ENCODE measurements at regions not wholly inside any gene's neighbourhood (a gene's known extent, or its start where the extent isn't known, plus 50 kb on each side); places are given as distances from the start of the nearest gene placed in this dataset.

DNA sequence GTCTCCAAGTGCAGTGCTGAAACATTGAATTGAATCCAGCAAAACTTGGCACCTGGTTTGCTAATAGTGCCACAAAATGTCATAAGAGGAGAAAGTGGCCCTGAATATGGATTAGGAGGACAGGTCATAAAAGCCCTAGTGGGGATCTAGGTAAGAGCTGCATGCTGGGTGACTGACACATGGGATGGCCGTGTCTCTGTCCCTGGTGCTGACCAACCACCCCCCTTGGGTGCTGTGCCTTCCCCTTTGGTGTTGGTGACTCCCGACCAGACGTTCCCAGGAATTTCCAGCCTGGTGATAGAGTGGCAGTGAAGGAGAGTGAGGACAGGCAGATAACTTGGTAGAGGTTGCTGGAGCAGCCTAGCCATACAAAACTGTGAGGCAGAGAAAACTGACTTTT lies 142.8 kb downstream of the VRK1 start:
- intact Hi-C loops (cut with micrococcal nuclease): no loop called here
- H3K79me1 ChIP-seq (ENCODE audit: low read depth in 1 of 2, low read length in 2 of 2): no peaks in the 10 kb centered on the region
- H2BK20ac ChIP-seq (ENCODE audit: low read depth, low read length): no peak overlapping the region
- no peak overlapping the region for H4K91ac ChIP-seq (ENCODE audit: insufficient read depth, low read depth, low read length)
- no peaks in the 10 kb centered on the region for H4K20me1 ChIP-seq (ENCODE audit: insufficient read depth, low read length)
- no peak overlapping the region for H4K5ac ChIP-seq (ENCODE audit: low read depth, low read length)
- H3K36me3 ChIP-seq (ENCODE audit: control insufficient read depth, insufficient read depth, low read length): no peaks in the 10 kb centered on the region
- H3K56ac ChIP-seq (ENCODE audit: extremely low read depth, insufficient read depth, low read length): no peak overlapping the region
- ATAC-seq (ENCODE audit: low read depth) (no peak), DNase-seq (no peak)
- no peaks in the 10 kb centered on the region for H3K27me3 ChIP-seq (ENCODE audit: control insufficient read depth, insufficient read depth, low read length)
- no peak overlapping the region for H3K14ac ChIP-seq (replicated peaks; ENCODE audit: low read depth, low read length)
- peaks cover 44% of the 10 kb centered on the region for H3K9me3 ChIP-seq (ENCODE audit: control insufficient read depth, insufficient read depth, low read length)
- no peak overlapping the region for H3K27ac ChIP-seq (ENCODE audit: insufficient read depth, low read length)
- H3K4me3 ChIP-seq (ENCODE audit: insufficient read depth, low read depth, low read length): no peak overlapping the region
- TF ChIP-seq SMC3 (IDR thresholded peaks at IDR 0.05; ENCODE audit: low read depth, low read length): no peak
- no peak for TF ChIP-seq RFX5 (IDR thresholded peaks at IDR 0.05; ENCODE audit: low read depth, low read length)
- TF ChIP-seq BHLHE40 (IDR thresholded peaks at IDR 0.05; ENCODE audit: low read depth, low read length): no peak
- no peak for TF ChIP-seq MXI1 (IDR thresholded peaks at IDR 0.05; ENCODE audit: borderline replicate concordance, low read depth, low read length)
- TF ChIP-seq FOS (IDR thresholded peaks at IDR 0.05; ENCODE audit: low read depth, low read length): no peak
- TF ChIP-seq POLR2A (IDR thresholded peaks at IDR 0.05; ENCODE audit: low read depth, low read length): no peak
- TF ChIP-seq RCOR1 (IDR thresholded peaks at IDR 0.05; ENCODE audit: insufficient replicate concordance, low read length): no peak
- no peak for TF ChIP-seq RAD21 (IDR thresholded peaks at IDR 0.05; ENCODE audit: low read length)
- no peak for TF ChIP-seq MAZ (IDR thresholded peaks at IDR 0.05; ENCODE audit: borderline replicate concordance, low read depth, low read length)
- TF ChIP-seq CEBPB (IDR thresholded peaks at IDR 0.05; ENCODE audit: low read depth, low read length): no peak
- TF ChIP-seq, protein P1, sequence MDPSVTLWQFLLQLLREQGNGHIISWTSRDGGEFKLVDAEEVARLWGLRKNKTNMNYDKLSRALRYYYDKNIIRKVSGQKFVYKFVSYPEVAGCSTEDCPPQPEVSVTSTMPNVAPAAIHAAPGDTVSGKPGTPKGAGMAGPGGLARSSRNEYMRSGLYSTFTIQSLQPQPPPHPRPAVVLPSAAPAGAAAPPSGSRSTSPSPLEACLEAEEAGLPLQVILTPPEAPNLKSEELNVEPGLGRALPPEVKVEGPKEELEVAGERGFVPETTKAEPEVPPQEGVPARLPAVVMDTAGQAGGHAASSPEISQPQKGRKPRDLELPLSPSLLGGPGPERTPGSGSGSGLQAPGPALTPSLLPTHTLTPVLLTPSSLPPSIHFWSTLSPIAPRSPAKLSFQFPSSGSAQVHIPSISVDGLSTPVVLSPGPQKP (IDR thresholded peaks at IDR 0.05; ENCODE audit: borderline replicate concordance, low read depth, low read length): no peak
- TF ChIP-seq, protein P2, sequence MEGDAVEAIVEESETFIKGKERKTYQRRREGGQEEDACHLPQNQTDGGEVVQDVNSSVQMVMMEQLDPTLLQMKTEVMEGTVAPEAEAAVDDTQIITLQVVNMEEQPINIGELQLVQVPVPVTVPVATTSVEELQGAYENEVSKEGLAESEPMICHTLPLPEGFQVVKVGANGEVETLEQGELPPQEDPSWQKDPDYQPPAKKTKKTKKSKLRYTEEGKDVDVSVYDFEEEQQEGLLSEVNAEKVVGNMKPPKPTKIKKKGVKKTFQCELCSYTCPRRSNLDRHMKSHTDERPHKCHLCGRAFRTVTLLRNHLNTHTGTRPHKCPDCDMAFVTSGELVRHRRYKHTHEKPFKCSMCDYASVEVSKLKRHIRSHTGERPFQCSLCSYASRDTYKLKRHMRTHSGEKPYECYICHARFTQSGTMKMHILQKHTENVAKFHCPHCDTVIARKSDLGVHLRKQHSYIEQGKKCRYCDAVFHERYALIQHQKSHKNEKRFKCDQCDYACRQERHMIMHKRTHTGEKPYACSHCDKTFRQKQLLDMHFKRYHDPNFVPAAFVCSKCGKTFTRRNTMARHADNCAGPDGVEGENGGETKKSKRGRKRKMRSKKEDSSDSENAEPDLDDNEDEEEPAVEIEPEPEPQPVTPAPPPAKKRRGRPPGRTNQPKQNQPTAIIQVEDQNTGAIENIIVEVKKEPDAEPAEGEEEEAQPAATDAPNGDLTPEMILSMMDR (conservative IDR thresholded peaks at IDR 0.05; ENCODE audit: low read depth, low read length): no peak
- TF ChIP-seq CHD1 (IDR thresholded peaks at IDR 0.05; ENCODE audit: low read depth, low read length): no peak
- no peak for TF ChIP-seq MAFK (IDR thresholded peaks at IDR 0.05; ENCODE audit: low read depth, low read length)
- TF ChIP-seq, protein P3, sequence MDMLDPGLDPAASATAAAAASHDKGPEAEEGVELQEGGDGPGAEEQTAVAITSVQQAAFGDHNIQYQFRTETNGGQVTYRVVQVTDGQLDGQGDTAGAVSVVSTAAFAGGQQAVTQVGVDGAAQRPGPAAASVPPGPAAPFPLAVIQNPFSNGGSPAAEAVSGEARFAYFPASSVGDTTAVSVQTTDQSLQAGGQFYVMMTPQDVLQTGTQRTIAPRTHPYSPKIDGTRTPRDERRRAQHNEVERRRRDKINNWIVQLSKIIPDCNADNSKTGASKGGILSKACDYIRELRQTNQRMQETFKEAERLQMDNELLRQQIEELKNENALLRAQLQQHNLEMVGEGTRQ (IDR thresholded peaks at IDR 0.05; ENCODE audit: low read depth, low read length): no peak
- no peak for TF ChIP-seq NFE2L2 (IDR thresholded peaks at IDR 0.05; ENCODE audit: low read depth, low read length)
- ChIA-PET CTCF (no interaction called here), POLR2A (ENCODE audit: unreplicated experiment) (no interaction called here)
- H3K18ac ChIP-seq (ENCODE audit: low read depth, low read length): no peak overlapping the region
- H2AK9ac ChIP-seq (replicated peaks; ENCODE audit: low read depth, low read length, poor library complexity): no peak overlapping the region
- in situ Hi-C loops (cut with MboI; ENCODE audit: low sequenced_read_pairs): no loop called here
- H3K9ac ChIP-seq (ENCODE audit: low read depth, low read length): no peak overlapping the region
- no peak overlapping the region for H3K4me2 ChIP-seq (ENCODE audit: low read depth, low read length)
- H4K8ac ChIP-seq (ENCODE audit: low read depth in 2 of 2, low read length in 2 of 2): no peak overlapping the region
- no peak overlapping the region for H2BK15ac ChIP-seq (ENCODE audit: low read depth, low read length)
- no peak overlapping the region for H2BK5ac ChIP-seq (ENCODE audit: low read depth, low read length, poor library complexity, severe bottlenecking)
- H2AFZ ChIP-seq (replicated peaks; ENCODE audit: low read length, poor library complexity): no peak overlapping the region
- H3K4me1 ChIP-seq (ENCODE audit: control insufficient read depth, insufficient read depth, low read length): no peaks in the 10 kb centered on the region
- no peak overlapping the region for H2BK120ac ChIP-seq (ENCODE audit: low read depth, low read length)
- WGBS, 2 experiments (ENCODE audit: extremely low coverage in 2 of 2, insufficient read length in 1 of 2): no CpG with 5 or more reads among the region's 3 CpGs
- dilution Hi-C loops (cut with HindIII; ENCODE audit: low sequenced_read_pairs, unreplicated experiment): no loop called here
- no TSS peak for BruUV-seq (replicated peaks)
- H3K4ac ChIP-seq (ENCODE audit: low read depth, low read length): no peak overlapping the region
- no peak overlapping the region for H3K23ac ChIP-seq (ENCODE audit: low read depth, low read length)
- no peaks in the 10 kb centered on the region for H3K9me1 ChIP-seq (ENCODE audit: insufficient read depth, low read length)
- H2AK5ac ChIP-seq (ENCODE audit: low read depth, low read length): no peak overlapping the region

All from IMR-90 (cell line).